Adrenal gland (tissue), 5 donors: ENCODE measurements at regions not wholly inside any gene's neighbourhood (a gene's known extent, or its start where the extent isn't known, plus 50 kb on each side); places are given as distances from the start of the nearest gene placed in this dataset.

Source experiments
- CTCF ChIP-seq, 6 experiments: fragments of 450-650 bp in 4 of 6; fragments of 200-600 bp in 2 of 6; sonication (generic) in 1 of 6; IDR thresholded peaks; 1 replicate in 5 of 6; 2 replicates in 1 of 6; pipeline versions ENCODE4 v1.5.1 to v1.8.0; 2016 to 2021; ENCODE audit warnings: antibody characterized with exemption in 6 of 6, mild to moderate bottlenecking in 2 of 6, moderate library complexity in 1 of 6
- POLR2A ChIP-seq, 2 donors: fragments of 450-650 bp; IDR thresholded peaks; one replicate each; pipeline ENCODE4 v1.6.1; 2017; ENCODE audit warnings: antibody characterized with exemption in 2 of 2, mild to moderate bottlenecking in 2 of 2, moderate library complexity in 1 of 2
- donor health status: DM: no; HTN: no; CAD: no.

- TF ChIP-seq CTCF (IDR thresholded peaks at IDR 0.05), result no peak
- no peak for TF ChIP-seq POLR2A (IDR thresholded peaks at IDR 0.05)
Observed at GRCh38 chr5:88489364-88489763, 220.7 kb upstream of the TMEM161B start.
